BLaER1 (cell line): ENCODE measurements at regions not wholly inside any gene's neighbourhood (a gene's known extent, or its start where the extent isn't known, plus 50 kb on each side); places are given as distances from the start of the nearest gene placed in this dataset.

Experiments
- H3K27ac ChIP-seq: shearing (Covaris generic); formaldehyde crosslinking; 2 replicates; pipeline ENCODE4 v1.8.1; 2022
- H3K27me3 ChIP-seq: shearing (Covaris generic); formaldehyde crosslinking; 2 replicates; pipeline ENCODE4 v1.8.1; 2022
- H3K36me3 ChIP-seq: shearing (Covaris generic); formaldehyde crosslinking; 2 replicates; pipeline ENCODE4 v1.8.1; 2022
- H3K4me1 ChIP-seq: shearing (Covaris generic); formaldehyde crosslinking; 2 replicates; pipeline ENCODE4 v1.8.1; 2022
- H3K4me2 ChIP-seq: shearing (Covaris generic); formaldehyde crosslinking; 2 replicates; pipeline ENCODE4 v1.8.1; 2022
- H3K4me3 ChIP-seq: shearing (Covaris generic); formaldehyde crosslinking; 2 replicates; pipeline ENCODE4 v1.8.1; 2022
- H3K9ac ChIP-seq: shearing (Covaris generic); formaldehyde crosslinking; 2 replicates; pipeline ENCODE4 v1.8.1; 2022
- H3K9me3 ChIP-seq: shearing (Covaris generic); formaldehyde crosslinking; 2 replicates; pipeline ENCODE4 v1.8.1; 2022
- H4K20me1 ChIP-seq: shearing (Covaris generic); formaldehyde crosslinking; 2 replicates; pipeline ENCODE4 v1.8.1; 2022
- Cebpa-rat ChIP-seq: shearing (Covaris generic); IDR thresholded peaks from 2 replicates; pipeline ENCODE4 v1.8.1; 2022

DNA sequence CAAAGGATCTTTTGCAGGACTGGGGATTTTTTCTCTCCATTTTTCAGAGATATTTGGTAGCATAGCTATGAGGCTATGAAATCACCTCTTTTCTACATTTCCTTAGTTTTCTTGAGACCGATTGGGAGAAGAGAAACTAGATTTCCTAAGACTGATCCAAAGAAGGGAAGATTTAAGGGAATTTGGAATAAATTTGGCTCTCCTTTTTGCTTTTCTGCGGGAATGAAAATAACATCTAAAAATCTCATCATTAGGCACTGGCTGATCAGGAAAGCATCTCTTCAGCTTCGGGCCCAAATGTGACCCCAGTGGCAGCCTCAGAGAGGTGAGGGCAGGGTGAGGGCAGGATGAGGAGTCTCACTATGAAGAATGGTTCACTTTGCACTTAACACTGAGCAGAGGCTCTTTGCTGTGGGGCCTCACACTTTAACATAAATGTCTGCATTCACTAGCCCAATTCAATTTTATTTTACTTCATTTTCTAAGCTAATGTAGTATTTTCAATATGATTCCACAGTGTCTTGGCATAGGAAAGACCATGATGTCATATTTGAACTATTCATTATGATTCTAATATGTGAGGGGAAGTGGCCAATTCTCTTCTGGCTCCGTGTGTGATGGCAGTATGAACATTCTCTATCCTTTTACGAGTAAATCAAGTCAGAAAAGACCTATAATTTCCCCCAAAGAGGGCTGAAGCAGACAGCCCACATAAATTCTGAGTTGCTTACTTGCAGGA is 193.2 kb downstream of the MEX3B start:
- Histone ChIP-seq H3K36me3 (no peaks in the 10 kb centered on the region), H3K4me1 (no peaks in the 10 kb centered on the region), H3K27me3 (no peaks in the 10 kb centered on the region), H4K20me1 (no peaks in the 10 kb centered on the region), H3K4me2 (no peak overlapping the region), H3K9ac (no peak overlapping the region), H3K9me3 (no peaks in the 10 kb centered on the region), H3K4me3 (no peak overlapping the region), H3K27ac (no peak overlapping the region)
- no peak for TF ChIP-seq Cebpa-rat

- H3K9me3 ChIP-seq, result no peaks in the 10 kb centered on the region
- no peak overlapping the region for H3K9ac ChIP-seq
- H3K27ac ChIP-seq, result no peak overlapping the region
- H3K4me3 ChIP-seq, result no peak overlapping the region
- H3K36me3 ChIP-seq, result no peaks in the 10 kb centered on the region
- no peaks in the 10 kb centered on the region for H3K27me3 ChIP-seq
- no peaks in the 10 kb centered on the region for H4K20me1 ChIP-seq
- no peak overlapping the region for H3K4me2 ChIP-seq
- no peaks in the 10 kb centered on the region for H3K4me1 ChIP-seq
- no peak for TF ChIP-seq Cebpa-rat
Measured at GRCh38 chr15:81851757-81852156, 194.1 kb downstream of the MEX3B start.

- no peak for TF ChIP-seq Cebpa-rat
- Histone ChIP-seq H3K36me3 (no peaks in the 10 kb centered on the region), H3K27me3 (no peaks in the 10 kb centered on the region), H3K27ac (no peak overlapping the region), H3K9ac (no peak overlapping the region), H3K9me3 (no peaks in the 10 kb centered on the region), H3K4me2 (no peak overlapping the region), H3K4me3 (no peak overlapping the region), H4K20me1 (no peaks in the 10 kb centered on the region), H3K4me1 (no peaks in the 10 kb centered on the region)
Measured at GRCh38 chr15:81851325-81851724, 194.5 kb downstream of the MEX3B start.

- no peaks in the 10 kb centered on the region for H3K4me1 ChIP-seq
- no peak overlapping the region for H3K4me2 ChIP-seq
- no peaks in the 10 kb centered on the region for H3K27me3 ChIP-seq
Measured at GRCh38 chr15:81849289-81849688, 196.5 kb downstream of the MEX3B start.

DNA sequence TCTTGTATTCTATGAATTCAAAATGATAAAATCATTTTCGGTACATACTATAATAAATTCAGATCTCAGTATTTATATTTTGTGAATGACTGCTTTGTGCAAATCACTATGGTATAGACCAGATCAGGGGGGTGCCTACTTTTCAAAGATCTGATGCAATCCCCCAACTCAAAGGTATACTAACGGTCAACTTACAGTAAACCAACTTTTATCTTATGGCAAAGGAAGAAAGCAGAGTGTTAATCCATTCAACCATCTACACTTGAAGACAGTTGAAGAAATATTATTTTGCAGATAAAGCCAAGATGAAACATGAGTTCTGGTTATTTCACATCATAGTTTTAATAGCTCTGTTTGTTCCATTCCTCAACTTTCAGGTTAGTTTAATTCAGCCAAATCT is 197.1 kb downstream of the MEX3B start:
- TF ChIP-seq Cebpa-rat, result no peak
- H3K9ac ChIP-seq, result no peak overlapping the region
- no peak overlapping the region for H3K4me3 ChIP-seq
- no peak overlapping the region for H3K27ac ChIP-seq
- no peaks in the 10 kb centered on the region for H3K9me3 ChIP-seq
- H3K4me1 ChIP-seq, result no peaks in the 10 kb centered on the region
- H3K27me3 ChIP-seq, result no peaks in the 10 kb centered on the region
- no peaks in the 10 kb centered on the region for H4K20me1 ChIP-seq
- no peaks in the 10 kb centered on the region for H3K36me3 ChIP-seq
- no peak overlapping the region for H3K4me2 ChIP-seq

More at GRCh38 chr15:81849289-81849688, 196.5 kb downstream of the MEX3B start:
- H3K9ac ChIP-seq, result no peak overlapping the region
- H3K36me3 ChIP-seq, result no peaks in the 10 kb centered on the region
- no peak for TF ChIP-seq Cebpa-rat
- no peak overlapping the region for H3K4me3 ChIP-seq
- no peaks in the 10 kb centered on the region for H3K9me3 ChIP-seq
- no peaks in the 10 kb centered on the region for H4K20me1 ChIP-seq
- H3K27ac ChIP-seq, result no peak overlapping the region

DNA sequence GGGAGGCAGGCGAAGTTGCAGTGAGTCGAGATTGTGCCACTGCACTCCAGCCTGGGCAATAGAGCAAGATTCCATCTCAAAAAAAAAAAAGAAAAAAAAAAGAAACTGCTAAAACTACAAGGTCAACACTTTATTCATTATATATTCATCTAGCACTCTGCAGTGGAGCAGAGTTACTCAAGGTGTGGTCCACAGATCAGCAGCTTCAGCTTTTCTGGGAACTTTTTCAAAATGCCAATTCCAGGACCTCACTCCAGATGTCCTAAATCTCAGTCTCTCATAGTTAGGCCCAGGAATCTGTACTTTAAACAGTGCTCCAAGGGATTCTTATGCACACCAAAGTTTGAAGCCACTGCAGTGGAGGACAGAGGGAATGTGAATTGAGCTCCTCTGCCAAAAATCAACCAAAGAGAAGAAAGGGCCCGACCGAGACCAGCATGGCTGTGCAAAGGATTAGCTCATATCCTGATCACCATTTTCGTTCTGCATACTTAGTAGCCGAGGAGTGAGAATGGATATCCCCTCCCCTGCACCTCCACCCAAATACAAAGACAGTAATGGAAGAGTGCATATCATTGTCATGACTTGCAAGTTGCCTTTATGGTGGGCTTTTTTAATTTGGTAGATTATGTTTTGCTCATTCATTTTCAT is 201.9 kb downstream of the MEX3B start:
- Histone ChIP-seq H3K27ac (no peak overlapping the region), H3K9me3 (no peaks in the 10 kb centered on the region), H3K4me3 (no peak overlapping the region), H3K4me2 (no peak overlapping the region), H3K9ac (no peak overlapping the region), H3K36me3 (no peaks in the 10 kb centered on the region), H3K27me3 (no peaks in the 10 kb centered on the region), H3K4me1 (no peaks in the 10 kb centered on the region), H4K20me1 (no peaks in the 10 kb centered on the region)
- TF ChIP-seq Cebpa-rat, result no peak

DNA sequence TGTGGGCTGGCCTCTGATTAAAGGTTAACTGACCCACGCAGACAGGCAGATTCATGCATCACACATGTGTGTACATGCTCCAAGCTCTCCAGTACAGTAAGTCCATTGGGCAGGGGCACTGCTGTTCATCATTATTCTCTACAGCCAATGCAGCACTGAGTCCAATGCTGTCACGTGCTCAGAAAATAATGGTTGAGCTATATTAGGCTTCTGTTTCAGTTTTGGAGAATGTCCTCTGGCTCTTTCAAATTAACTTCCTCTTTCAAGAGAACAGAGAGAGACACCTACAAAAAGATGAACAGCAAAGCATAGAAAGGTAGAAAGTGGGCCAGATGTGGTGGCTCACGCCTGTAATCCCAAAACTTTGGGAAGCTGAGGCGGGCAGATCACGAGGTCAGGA is 202.6 kb downstream of the MEX3B start:
- Histone ChIP-seq H3K9me3 (no peaks in the 10 kb centered on the region), H3K36me3 (no peaks in the 10 kb centered on the region), H3K4me1 (no peaks in the 10 kb centered on the region), H3K27ac (no peak overlapping the region), H4K20me1 (no peaks in the 10 kb centered on the region), H3K4me3 (no peak overlapping the region), H3K27me3 (no peaks in the 10 kb centered on the region), H3K9ac (no peak overlapping the region), H3K4me2 (no peak overlapping the region)
- TF ChIP-seq Cebpa-rat, result no peak

DNA sequence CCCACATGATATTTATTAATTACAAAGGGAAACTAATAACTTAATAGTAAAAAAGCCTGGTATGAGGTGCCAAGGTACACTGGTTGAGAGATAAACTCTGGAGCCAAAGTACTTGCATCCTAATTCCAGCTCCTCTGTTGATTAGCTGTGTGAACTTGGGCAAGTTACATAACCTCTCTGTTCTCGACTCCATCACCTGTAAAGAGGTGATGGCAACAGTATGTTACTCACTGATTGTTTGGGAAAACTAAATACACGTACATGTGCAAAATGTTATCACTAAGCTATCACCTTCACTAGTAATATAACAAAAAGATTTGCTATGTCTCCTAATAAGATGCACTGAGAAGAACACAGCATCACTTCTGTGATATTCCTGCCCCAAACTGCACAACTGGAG is 206.4 kb downstream of the MEX3B start:
- H3K4me1 ChIP-seq, result no peaks in the 10 kb centered on the region
- no peak overlapping the region for H3K4me3 ChIP-seq
- no peak overlapping the region for H3K4me2 ChIP-seq
- no peaks in the 10 kb centered on the region for H3K36me3 ChIP-seq
- no peak for TF ChIP-seq Cebpa-rat
- no peaks in the 10 kb centered on the region for H3K27me3 ChIP-seq
- H4K20me1 ChIP-seq, result no peaks in the 10 kb centered on the region
- H3K9me3 ChIP-seq, result no peaks in the 10 kb centered on the region
- H3K27ac ChIP-seq, result no peak overlapping the region
- no peak overlapping the region for H3K9ac ChIP-seq

DNA sequence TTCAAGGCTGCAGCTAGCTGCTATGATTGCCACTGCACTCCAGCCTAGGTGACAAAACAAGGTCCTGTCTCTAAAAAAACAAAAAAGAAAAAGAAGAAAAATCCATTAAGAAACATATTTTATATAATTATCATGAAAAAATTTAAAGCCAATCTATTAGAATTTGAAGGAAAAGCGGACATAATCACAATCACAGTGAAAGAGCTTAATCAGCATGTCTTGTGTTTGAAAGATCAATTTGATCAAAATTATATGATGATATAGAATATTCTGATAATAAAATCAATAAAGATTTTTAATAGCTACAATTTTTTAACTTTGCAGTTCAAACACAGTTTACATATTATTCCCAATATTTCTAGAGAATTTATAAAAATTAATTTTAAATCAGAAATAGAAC is 210.1 kb downstream of the MEX3B start:
- Histone ChIP-seq H3K27me3 (no peaks in the 10 kb centered on the region), H3K4me3 (no peak overlapping the region), H3K36me3 (no peaks in the 10 kb centered on the region), H3K4me1 (no peaks in the 10 kb centered on the region), H4K20me1 (no peaks in the 10 kb centered on the region), H3K9ac (no peak overlapping the region), H3K4me2 (no peak overlapping the region), H3K9me3 (no peaks in the 10 kb centered on the region), H3K27ac (no peak overlapping the region)
- no peak for TF ChIP-seq Cebpa-rat

- H3K4me2 ChIP-seq, result no peak overlapping the region
- H3K27me3 ChIP-seq, result no peaks in the 10 kb centered on the region
- no peaks in the 10 kb centered on the region for H4K20me1 ChIP-seq
- H3K36me3 ChIP-seq, result no peaks in the 10 kb centered on the region
- no peak overlapping the region for H3K27ac ChIP-seq
- H3K4me1 ChIP-seq, result no peaks in the 10 kb centered on the region
- no peak overlapping the region for H3K4me3 ChIP-seq
- no peak for TF ChIP-seq Cebpa-rat
- H3K9me3 ChIP-seq, result no peaks in the 10 kb centered on the region
- no peak overlapping the region for H3K9ac ChIP-seq
Measured at GRCh38 chr15:81830520-81830919, 215.3 kb downstream of the MEX3B start.
